SK-N-SH treated with all-trans-retinoic acid at 6 μM for 48 hours (cell line): ENCODE measurements at regions not wholly inside any gene's neighbourhood (a gene's known extent, or its start where the extent isn't known, plus 50 kb on each side); places are given as distances from the start of the nearest gene placed in this dataset.

Source experiments
- ATAC-seq: fragments of 200-7000 bp; cut with Tn5 transposase; 3 replicates; pipeline ENCODE4 v1.9.1; 2020; ENCODE audit warnings: mild to moderate bottlenecking, moderate library complexity
- ARNTL ChIP-seq: fragments of 450-650 bp; formaldehyde crosslinking; IDR thresholded peaks from 2 replicates; pipeline ENCODE4 v1.5.0; 2020; ENCODE audit warnings: low read depth, mild to moderate bottlenecking, moderate library complexity, borderline replicate concordance
- BACH2 ChIP-seq: fragments of 250-450 bp; sonication (Bioruptor Pico); IDR thresholded peaks from 2 replicates; pipeline ENCODE4 v1.9.0; 2021; ENCODE audit warnings: mild to moderate bottlenecking, borderline replicate concordance
- CREB5 ChIP-seq: fragments of 250-450 bp; sonication (Bioruptor Pico); IDR thresholded peaks from 2 replicates; pipeline ENCODE4 v1.5.1; 2020; ENCODE audit warnings: low read depth, mild to moderate bottlenecking, moderate library complexity
- CSDC2 ChIP-seq: fragments of 250-450 bp; sonication (Bioruptor Pico); IDR thresholded peaks from 2 replicates; pipeline ENCODE4 v1.5.0; 2020; ENCODE audit warnings: mild to moderate bottlenecking, moderate library complexity
- CSRNP3 ChIP-seq: fragments of 250-450 bp; sonication (Bioruptor Pico); IDR thresholded peaks from 2 replicates; pipeline ENCODE4 v1.5.1; 2021; ENCODE audit warnings: mild to moderate bottlenecking, moderate library complexity
- ESRRG ChIP-seq: fragments of 250-450 bp; sonication (Bioruptor Pico); IDR thresholded peaks from 2 replicates; pipeline ENCODE4 v1.6.1; 2021; ENCODE audit warnings: mild to moderate bottlenecking
- GLIS3 ChIP-seq: fragments of 250-450 bp; sonication (Bioruptor Pico); IDR thresholded peaks from 2 replicates; pipeline ENCODE4 v1.5.0; 2020; ENCODE audit warnings: mild to moderate bottlenecking, moderate library complexity
- ISL1 ChIP-seq: fragments of 250-450 bp; sonication (Bioruptor Pico); IDR thresholded peaks from 2 replicates; pipeline ENCODE4 v2.1.2; 2022; ENCODE audit warnings: mild to moderate bottlenecking, moderate library complexity
- OSR1 ChIP-seq: fragments of 250-450 bp; sonication (Bioruptor Pico); IDR thresholded peaks from 2 replicates; pipeline ENCODE4 v1.8.0; 2022; ENCODE audit warnings: moderate library complexity, mild to moderate bottlenecking, inconsistent platforms
- PATZ1 ChIP-seq: fragments of 250-450 bp; sonication (Bioruptor Pico); IDR thresholded peaks from 2 replicates; pipeline ENCODE4 v1.8.0; 2020; ENCODE audit warnings: mild to moderate bottlenecking, moderate library complexity, borderline replicate concordance
- PPARA ChIP-seq: fragments of 250-450 bp; sonication (Bioruptor Pico); IDR thresholded peaks from 2 replicates; pipeline ENCODE4 v1.5.0; 2020; ENCODE audit warnings: mild to moderate bottlenecking, borderline replicate concordance
- RARB ChIP-seq: fragments of 250-450 bp; sonication (Bioruptor Pico); IDR thresholded peaks from 2 replicates; pipeline ENCODE4 v1.8.0; 2021; ENCODE audit warnings: mild to moderate bottlenecking, moderate library complexity
- SNAI2 ChIP-seq: fragments of 250-450 bp; sonication (Bioruptor Pico); IDR thresholded peaks from 2 replicates; pipeline ENCODE4 v1.5.0; 2020; ENCODE audit warnings: mild to moderate bottlenecking, moderate library complexity
- TCF4 ChIP-seq: fragments of 250-450 bp; sonication (Bioruptor Pico); IDR thresholded peaks from 2 replicates; pipeline ENCODE4 v1.8.0; 2021; ENCODE audit warnings: mild to moderate bottlenecking, moderate library complexity, borderline replicate concordance
- TOX ChIP-seq: fragments of 250-450 bp; sonication (Bioruptor Pico); IDR thresholded peaks from 2 replicates; pipeline ENCODE4 v1.8.0; 2021; ENCODE audit warnings: mild to moderate bottlenecking, moderate library complexity, borderline replicate concordance
- TSHZ2 ChIP-seq: fragments of 250-450 bp; sonication (Bioruptor Pico); IDR thresholded peaks from 2 replicates; pipeline ENCODE4 v1.5.0; 2020; ENCODE audit warnings: mild to moderate bottlenecking, moderate library complexity
- ZC3H10 ChIP-seq: fragments of 250-450 bp; sonication (Bioruptor Pico); IDR thresholded peaks from 2 replicates; pipeline ENCODE4 v1.5.1; 2021; ENCODE audit warnings: mild to moderate bottlenecking, moderate library complexity
- ZFP3 ChIP-seq: fragments of 250-450 bp; sonication (Bioruptor Pico); IDR thresholded peaks from 2 replicates; pipeline ENCODE4 v1.5.0; 2020; ENCODE audit warnings: mild to moderate bottlenecking, moderate library complexity
- ZFP30 ChIP-seq: fragments of 450-650 bp; formaldehyde crosslinking; IDR thresholded peaks from 2 replicates; pipeline ENCODE4 v1.5.0; 2022; ENCODE audit warnings: mild to moderate bottlenecking, moderate library complexity
- ZNF565 ChIP-seq: fragments of 450-650 bp; formaldehyde crosslinking; conservative IDR thresholded peaks from 2 replicates; pipeline ENCODE4 v1.5.0; 2020; ENCODE audit warnings: low read depth, mild to moderate bottlenecking, moderate library complexity
- ZNF70 ChIP-seq: fragments of 450-650 bp; formaldehyde crosslinking; IDR thresholded peaks from 2 replicates; pipeline ENCODE4 v1.5.0; 2020; ENCODE audit warnings: mild to moderate bottlenecking, moderate library complexity
- ZNF8 ChIP-seq: fragments of 450-650 bp; formaldehyde crosslinking; IDR thresholded peaks from 2 replicates; pipeline ENCODE4 v1.5.0; 2020; ENCODE audit warnings: mild to moderate bottlenecking, moderate library complexity

- no peak for ATAC-seq
- TF ChIP-seq OSR1 (CRISPR knock-in tag): no peak
- TF ChIP-seq ARNTL (CRISPR knock-in tag): no peak
- TF ChIP-seq ZNF8 (CRISPR knock-in tag): no peak
- TF ChIP-seq ZC3H10: no peak
- no peak for TF ChIP-seq CSRNP3 (CRISPR knock-in tag)
- no peak for TF ChIP-seq SNAI2 (CRISPR knock-in tag)
- TF ChIP-seq CREB5 (CRISPR knock-in tag): no peak
- TF ChIP-seq ZNF565 (CRISPR knock-in tag): no peak
- no peak for TF ChIP-seq ESRRG (CRISPR knock-in tag)
- no peak for TF ChIP-seq PATZ1
- TF ChIP-seq TSHZ2 (CRISPR knock-in tag): no peak
- no peak for TF ChIP-seq BACH2 (CRISPR knock-in tag)
- TF ChIP-seq ZNF70: no peak
These were observed 436.2 kb downstream of the TLL1 start for GRCh38 chr4:166309286-166309685.

GRCh38 chr4:166311169-166311568, 438.1 kb downstream of the TLL1 start:
- no peak for ATAC-seq
- TF ChIP-seq TCF4: no peak
- no peak for TF ChIP-seq RARB
- no peak for TF ChIP-seq ZNF8 (CRISPR knock-in tag)
- TF ChIP-seq ISL1 (CRISPR knock-in tag): no peak
- no peak for TF ChIP-seq CREB5 (CRISPR knock-in tag)
- TF ChIP-seq SNAI2 (CRISPR knock-in tag): no peak
- no peak for TF ChIP-seq ZC3H10
- TF ChIP-seq ZFP3 (CRISPR knock-in tag): no peak
- no peak for TF ChIP-seq PATZ1
- TF ChIP-seq PPARA: no peak
- TF ChIP-seq GLIS3 (CRISPR knock-in tag): no peak
- TF ChIP-seq OSR1 (CRISPR knock-in tag): no peak
- TF ChIP-seq BACH2 (CRISPR knock-in tag): no peak
- TF ChIP-seq ZNF565 (CRISPR knock-in tag): no peak

- TF ChIP-seq RARB (no peak), ESRRG (CRISPR knock-in tag) (no peak), ZFP3 (CRISPR knock-in tag) (no peak), ZNF565 (CRISPR knock-in tag) (no peak), ISL1 (CRISPR knock-in tag) (no peak), ZNF70 (no peak), ZFP30 (no peak), ZNF8 (CRISPR knock-in tag) (no peak), CSDC2 (CRISPR knock-in tag) (no peak), TOX (CRISPR knock-in tag) (no peak), BACH2 (CRISPR knock-in tag) (no peak), GLIS3 (CRISPR knock-in tag) (no peak), CSRNP3 (CRISPR knock-in tag) (no peak)
- TF ChIP-seq, all 23 proteins: peak for 0
- ATAC-seq: no peak
These were observed 439.1 kb downstream of the TLL1 start for GRCh38 chr4:166312166-166312565.
